K562 (cell line): ENCODE measurements at regions not wholly inside any gene's neighbourhood (a gene's known extent, or its start where the extent isn't known, plus 50 kb on each side); places are given as distances from the start of the nearest gene placed in this dataset.

Experiments
- ATAC-seq: fragments of 200-7000 bp; cut with Tn5 transposase; 3 replicates; pipeline ENCODE4 v1.9.1; 2020; ENCODE audit warnings: moderate library complexity
- BruUV-seq: library from RNA; stranded (reverse); fragments of 400-500 nt; replicated peaks from 2 replicates; lab custom pipeline; 2021; lab: Mats Ljungman, UMichigan
- CTCF ChIA-PET: fragments of 300-600 bp; formaldehyde crosslinking; extraction: SDS; loops from one replicate; lab custom pipeline; 2021; ENCODE audit warnings: low intra/inter-chr PET ratio; lab: Yijun Ruan, JAX
- POLR2A ChIA-PET: fragments of 300-600, 350-650 bp; sonication (Branson Sonifier 250); formaldehyde crosslinking; extraction: SDS; loops from one replicate; lab custom pipeline; 2021; ENCODE audit warnings: antibody characterized with exemption, inconsistent platforms; lab: Yijun Ruan, JAX
- DNase-seq, 4 experiments: peaks; one replicate each; pipeline versions ENCODE4 v3.0.0 to v3.0.0-alpha.2; 2011 to 2018; ENCODE audit warnings: low spot score in 3 of 4, mixed read lengths in 3 of 4; ENCODE audit errors: extremely low read depth in 1 of 4
- FAIRE-seq: peaks from 2 replicates; lab custom pipeline; 2011; peaks lifted over from hg19 to GRCh38; lab: Jason Lieb, UNC
- H2AFZ ChIP-seq: 2 replicates; pipeline ENCODE4 v1.6.0; 2011; ENCODE audit warnings: low read depth, low read length, control low read depth, inconsistent platforms
- H3K27ac ChIP-seq: fragments of 200-600 bp; 3 replicates; pipeline ENCODE4 v1.8.0; 2011; ENCODE audit warnings: low read depth, mild to moderate bottlenecking, control low read depth, inconsistent platforms, low read length, moderate library complexity, mixed read lengths; ENCODE audit errors: extremely low read depth
- H3K27me3 ChIP-seq, 2 experiments: fragments of 300-600 bp in 1 of 2; 2 replicates in 1 of 2; 3 replicates in 1 of 2; pipeline versions ENCODE4 v1.6.0 to v1.8.0; 2011; ENCODE audit warnings: inconsistent platforms in 2 of 2, low read length in 2 of 2, mild to moderate bottlenecking in 1 of 2, mixed read lengths in 1 of 2, moderate library complexity in 1 of 2; ENCODE audit not compliant: control insufficient read depth in 2 of 2, insufficient read depth in 2 of 2
- H3K36me3 ChIP-seq: fragments of 300-600 bp; 3 replicates; pipeline ENCODE4 v1.8.0; 2011; ENCODE audit warnings: mild to moderate bottlenecking, low read length, inconsistent platforms; ENCODE audit not compliant: control insufficient read depth, insufficient read depth
- H3K4me1 ChIP-seq, 2 experiments: fragments of 200-600 bp in 1 of 2; replicated peaks in 1 of 2; 2 replicates in 1 of 2; 3 replicates in 1 of 2; pipeline versions ENCODE4 v1.5.1 to v1.8.0; 2011; ENCODE audit warnings: inconsistent platforms in 2 of 2, low read length in 2 of 2, mild to moderate bottlenecking in 1 of 2, mixed read lengths in 1 of 2, moderate library complexity in 1 of 2; ENCODE audit not compliant: control insufficient read depth in 2 of 2, insufficient read depth in 2 of 2
- H3K4me2 ChIP-seq: 2 replicates; pipeline ENCODE4 v1.6.1; 2011; ENCODE audit warnings: low read length, control low read depth, inconsistent platforms, mixed read lengths; ENCODE audit not compliant: insufficient read depth
- H3K4me3 ChIP-seq: fragments of 200-600 bp; sonication (generic), shearing (Covaris generic); 2 replicates; pipeline ENCODE4 v1.5.1; 2016; ENCODE audit warnings: control low read depth, inconsistent platforms
- H3K79me2 ChIP-seq: fragments of 200-600 bp; 3 replicates; pipeline ENCODE4 v1.8.0; 2011; ENCODE audit warnings: low read length, inconsistent platforms; ENCODE audit not compliant: control insufficient read depth, insufficient read depth
- H3K9ac ChIP-seq, 2 experiments: 2 replicates each; pipeline versions ENCODE4 v1.6.0 to v1.6.1; 2011; ENCODE audit warnings: low read depth in 2 of 2, low read length in 2 of 2, control low read depth in 1 of 2, inconsistent platforms in 1 of 2, mild to moderate bottlenecking in 1 of 2, mixed read lengths in 1 of 2; ENCODE audit not compliant: insufficient read depth in 1 of 2
- H3K9me1 ChIP-seq: one replicate; pipeline ENCODE4 v1.6.0; 2011; ENCODE audit warnings: inconsistent platforms, mild to moderate bottlenecking, low read length, moderate library complexity; ENCODE audit not compliant: control insufficient read depth, insufficient read depth
- H3K9me3 ChIP-seq: replicated peaks from 2 replicates; pipeline ENCODE4 v1.5.1; 2011; ENCODE audit warnings: low read depth, low read length, inconsistent platforms; ENCODE audit not compliant: control insufficient read depth, insufficient read depth
- H4K20me1 ChIP-seq: replicated peaks from 2 replicates; pipeline ENCODE4 v1.6.1; 2011; ENCODE audit warnings: low read length, inconsistent platforms, mixed read lengths; ENCODE audit not compliant: control insufficient read depth, insufficient read depth
- PHB2 ChIP-seq: fragments of 450-650 bp; IDR thresholded peaks from 2 replicates; pipeline ENCODE4 v1.6.1; 2017; ENCODE audit warnings: low read depth
- SNRNP70 ChIP-seq: fragments of 200-400 bp; formaldehyde crosslinking; optimal IDR thresholded peaks from 2 replicates; pipeline ENCODE3; 2017; ENCODE audit warnings: low read depth, low read length
- TCF7L2 ChIP-seq: fragments of 150-350 bp; IDR thresholded peaks from 2 replicates; pipeline ENCODE4 v1.6.1; 2016; ENCODE audit warnings: low read depth, mild to moderate bottlenecking, low read length, moderate library complexity
- ZNF174 ChIP-seq: fragments of 250-450 bp; sonication (Bioruptor Pico); IDR thresholded peaks from 2 replicates; pipeline ENCODE4 v1.4.0; 2020; ENCODE audit warnings: mild to moderate bottlenecking
- WGBS: fragments of 100-300 bp; shearing (Covaris generic); methylation state at CpG from one replicate; pipeline ENCODE4 v1.1.6; 2016; ENCODE audit warnings: low coverage, mixed read lengths; ENCODE audit not compliant: insufficient coverage; ENCODE audit errors: missing lambda C conversion rate; 5-methylcytosine and 5-hydroxymethylcytosine counted together
- in situ Hi-C: fragments of 300-500 bp; cut with MboI; formaldehyde crosslinking; loops from 4 replicates; pipeline ENCODE4 v1.15.0; 2018; ENCODE audit warnings: inconsistent platforms, mixed read lengths
- intact Hi-C: fragments of 100-400 bp; cut with micrococcal nuclease; formaldehyde crosslinking; loops from 2 replicates; pipeline ENCODE4 v1.14.2; 2022
- TF ChIP-seq, protein P1 (sequence below): sonication (generic); formaldehyde crosslinking; IDR thresholded peaks from 2 replicates; pipeline ENCODE4 v1.8.1; 2023; ENCODE audit warnings: mild to moderate bottlenecking, missing genetic modification reagents
- TF ChIP-seq, protein P2 (sequence below): fragments of 250-450 bp; sonication (Bioruptor Pico); IDR thresholded peaks from 2 replicates; pipeline ENCODE4 v1.9.0; 2021; ENCODE audit warnings: mild to moderate bottlenecking

DNA sequence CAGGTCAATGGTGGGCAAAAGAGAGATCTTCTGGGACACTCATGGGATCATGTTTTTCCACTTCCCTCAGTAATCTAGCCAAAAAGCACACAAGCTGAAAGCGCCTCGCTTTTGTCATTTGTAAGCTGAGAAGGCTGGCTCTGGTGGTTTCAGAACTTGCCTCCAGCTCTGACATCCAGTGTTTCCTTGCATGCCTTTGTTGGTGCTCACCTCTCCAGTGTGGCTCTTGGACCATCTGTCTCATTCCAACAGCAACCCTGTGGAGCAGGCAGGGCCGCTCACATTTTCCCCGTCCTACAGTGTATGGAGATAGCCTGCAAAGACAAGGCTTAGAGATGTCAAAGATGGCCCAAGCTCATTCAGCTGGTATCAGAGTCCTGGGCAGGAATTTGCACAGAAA, 160.8 kb upstream of the KLF4 start:
- DNase-seq, result no peak
- H2AFZ ChIP-seq, result no peak overlapping the region
- H4K20me1 ChIP-seq, result 0 out of 2 replicates have a peak, but pooled peaks cover 3% of the 10 kb centered on the region
- peaks cover 3 to 31% of the 10 kb centered on the region in 2 experiments; a peak in 3 of 5 replicates for H3K27me3 ChIP-seq
- H3K9ac ChIP-seq, result no peak overlapping the region
- BruUV-seq, result no TSS peak
- H3K9me3 ChIP-seq, result no peaks in the 10 kb centered on the region
- CTCF ChIA-PET, result no interaction called here
- H3K4me1 ChIP-seq, result no peaks in the 10 kb centered on the region
- no peak overlapping the region for H3K4me3 ChIP-seq
- intact Hi-C loops, result no loop called here
- no peak overlapping the region for H3K27ac ChIP-seq
- WGBS, result 2% methylated on average over 4 of the region's 4 CpGs
- H3K36me3 ChIP-seq, result no peaks in the 10 kb centered on the region
- no peak for FAIRE-seq
- H3K79me2 ChIP-seq, result no peaks in the 10 kb centered on the region
- no peak overlapping the region for H3K4me2 ChIP-seq
- TF ChIP-seq PHB2 (no peak), SNRNP70 (no peak), TCF7L2 (no peak), ZNF174 (CRISPR knock-in tag) (no peak)
- TF ChIP-seq, protein P1, sequence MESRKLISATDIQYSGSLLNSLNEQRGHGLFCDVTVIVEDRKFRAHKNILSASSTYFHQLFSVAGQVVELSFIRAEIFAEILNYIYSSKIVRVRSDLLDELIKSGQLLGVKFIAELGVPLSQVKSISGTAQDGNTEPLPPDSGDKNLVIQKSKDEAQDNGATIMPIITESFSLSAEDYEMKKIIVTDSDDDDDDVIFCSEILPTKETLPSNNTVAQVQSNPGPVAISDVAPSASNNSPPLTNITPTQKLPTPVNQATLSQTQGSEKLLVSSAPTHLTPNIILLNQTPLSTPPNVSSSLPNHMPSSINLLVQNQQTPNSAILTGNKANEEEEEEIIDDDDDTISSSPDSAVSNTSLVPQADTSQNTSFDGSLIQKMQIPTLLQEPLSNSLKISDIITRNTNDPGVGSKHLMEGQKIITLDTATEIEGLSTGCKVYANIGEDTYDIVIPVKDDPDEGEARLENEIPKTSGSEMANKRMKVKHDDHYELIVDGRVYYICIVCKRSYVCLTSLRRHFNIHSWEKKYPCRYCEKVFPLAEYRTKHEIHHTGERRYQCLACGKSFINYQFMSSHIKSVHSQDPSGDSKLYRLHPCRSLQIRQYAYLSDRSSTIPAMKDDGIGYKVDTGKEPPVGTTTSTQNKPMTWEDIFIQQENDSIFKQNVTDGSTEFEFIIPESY (CRISPR knock-in tag), result no peak
- TF ChIP-seq, protein P2, sequence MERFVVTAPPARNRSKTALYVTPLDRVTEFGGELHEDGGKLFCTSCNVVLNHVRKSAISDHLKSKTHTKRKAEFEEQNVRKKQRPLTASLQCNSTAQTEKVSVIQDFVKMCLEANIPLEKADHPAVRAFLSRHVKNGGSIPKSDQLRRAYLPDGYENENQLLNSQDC (CRISPR knock-in tag), result no peak
- in situ Hi-C loops, result no loop called here
- no peaks in the 10 kb centered on the region for H3K9me1 ChIP-seq
- ATAC-seq, result no peak
- POLR2A ChIA-PET, result no interaction called here
